Keratinocyte (primary cell): ENCODE measurements at regions not wholly inside any gene's neighbourhood (a gene's known extent, or its start where the extent isn't known, plus 50 kb on each side); places are given as distances from the start of the nearest gene placed in this dataset.

Source experiments
- DNase-seq: peaks from one replicate; pipeline ENCODE4 v3.0.0-alpha.2; 2011; ENCODE audit warnings: low read depth, missing footprints, low spot score
- FAIRE-seq: peaks from 2 replicates; lab custom pipeline; 2011; peaks lifted over from hg19 to GRCh38; lab: Jason Lieb, UNC
- H2AFZ ChIP-seq: 2 replicates; pipeline ENCODE4 v1.6.0; 2012; ENCODE audit warnings: low read length, control low read depth, inconsistent platforms; ENCODE audit not compliant: control insufficient read depth
- H3K27ac ChIP-seq: 2 replicates; pipeline ENCODE4 v1.5.1; 2011; ENCODE audit warnings: low read length; ENCODE audit not compliant: control insufficient read depth, insufficient read depth
- H3K27me3 ChIP-seq: 3 replicates; pipeline ENCODE4 v1.6.0; 2011; ENCODE audit warnings: low read length; ENCODE audit not compliant: control insufficient read depth, insufficient read depth; ENCODE audit errors: extremely low read depth
- H3K36me3 ChIP-seq, 2 experiments: 2 replicates in 1 of 2; 3 replicates in 1 of 2; pipeline ENCODE4 v1.5.1; 2011; ENCODE audit warnings: low read length in 2 of 2, mild to moderate bottlenecking in 1 of 2; ENCODE audit not compliant: control insufficient read depth in 2 of 2, insufficient read depth in 2 of 2; ENCODE audit errors: extremely low read depth in 1 of 2
- H3K4me1 ChIP-seq: 3 replicates; pipeline ENCODE4 v1.5.1; 2011; ENCODE audit warnings: low read length; ENCODE audit not compliant: control insufficient read depth, insufficient read depth; ENCODE audit errors: extremely low read depth
- H3K4me2 ChIP-seq: 3 replicates; pipeline ENCODE4 v1.6.0; 2011; ENCODE audit warnings: low read depth, low read length; ENCODE audit not compliant: control insufficient read depth, insufficient read depth; ENCODE audit errors: extremely low read depth
- H3K4me3 ChIP-seq, 3 experiments: fragments of 200-600 bp in 1 of 3; sonication (generic) in 1 of 3; 2 replicates in 2 of 3; 3 replicates in 1 of 3; pipeline ENCODE4 v1.5.1; 2011 to 2016; ENCODE audit warnings: low read length in 3 of 3, mild to moderate bottlenecking in 3 of 3, control low read depth in 2 of 3, inconsistent platforms in 1 of 3, low read depth in 1 of 3, mixed read lengths in 1 of 3, mixed run types in 1 of 3, moderate library complexity in 1 of 3; ENCODE audit not compliant: control insufficient read depth in 2 of 3, insufficient read depth in 2 of 3; ENCODE audit errors: extremely low read depth in 1 of 3
- H3K79me2 ChIP-seq: 2 replicates; pipeline ENCODE4 v1.6.0; 2012; ENCODE audit warnings: low read length; ENCODE audit not compliant: control insufficient read depth, insufficient read depth
- H3K9ac ChIP-seq: 3 replicates; pipeline ENCODE4 v1.6.0; 2011; ENCODE audit warnings: low read length; ENCODE audit not compliant: control insufficient read depth, insufficient read depth; ENCODE audit errors: extremely low read depth
- H3K9me1 ChIP-seq: 3 replicates; pipeline ENCODE4 v1.6.0; 2011; ENCODE audit warnings: low read length; ENCODE audit not compliant: control insufficient read depth, insufficient read depth; ENCODE audit errors: extremely low read depth
- H3K9me3 ChIP-seq: 2 replicates; pipeline ENCODE4 v1.5.1; 2012; ENCODE audit warnings: low read depth, low read length; ENCODE audit not compliant: control insufficient read depth
- H4K20me1 ChIP-seq: 3 replicates; pipeline ENCODE4 v1.6.0; 2011; ENCODE audit warnings: low read length; ENCODE audit not compliant: control insufficient read depth, insufficient read depth; ENCODE audit errors: extremely low read depth
- CTCF ChIP-seq, 3 experiments: IDR thresholded peaks in 1 of 3; conservative IDR thresholded peaks in 1 of 3; optimal IDR thresholded peaks in 1 of 3; 2 replicates in 2 of 3; 3 replicates in 1 of 3; pipeline versions ENCODE3 to v1.5.1; 2011; ENCODE audit warnings: low read length in 3 of 3, mild to moderate bottlenecking in 3 of 3, moderate library complexity in 2 of 3, control low read depth in 1 of 3, inconsistent platforms in 1 of 3; ENCODE audit not compliant: insufficient read depth in 2 of 3; ENCODE audit errors: extremely low read depth in 1 of 3
- EZH2 ChIP-seq: IDR thresholded peaks from one replicate; pipeline ENCODE4 v1.6.1; 2012; ENCODE audit warnings: inconsistent platforms, mild to moderate bottlenecking, low read length, moderate library complexity
- dilution Hi-C: fragments of 300-500 bp; cut with MboI; formaldehyde crosslinking; loops from one replicate; pipeline ENCODE4 v1.7.0; 2020; ENCODE audit warnings: low sequenced_read_pairs; ENCODE audit not compliant: extremely low pct_ligation_motif_present

GRCh38 chr3:139738697-139739096 is 60.9 kb upstream of the NMNAT3 start:
- TF ChIP-seq EZH2 (no peak), CTCF (optimal IDR thresholded peaks at IDR 0.05 in 1 of 3, IDR thresholded peaks at IDR 0.05 in 1 of 3, conservative IDR thresholded peaks at IDR 0.05 in 1 of 3; ENCODE audit: extremely low read depth in 1 of 3, insufficient read depth in 2 of 3, low read length in 3 of 3) (no peak)
- DNase-seq: no peak
- no peak for FAIRE-seq
- Histone ChIP-seq H3K27me3 (no peaks in the 10 kb centered on the region), H2AFZ (no peak overlapping the region), H3K9ac (no peak overlapping the region), H3K9me1 (no peaks in the 10 kb centered on the region), H3K79me2 (no peaks in the 10 kb centered on the region), H4K20me1 (no peaks in the 10 kb centered on the region), H3K4me2 (no peak overlapping the region), H3K27ac (no peak overlapping the region), H3K4me1 (no peaks in the 10 kb centered on the region), H3K36me3 (no peaks in the 10 kb centered on the region), H3K4me3 (no peak overlapping the region), H3K9me3 (no peaks in the 10 kb centered on the region)
- dilution Hi-C loops: no loop called here

GRCh38 chr3:139737682-139738361 is 60.0 kb upstream of the NMNAT3 start:
- Histone ChIP-seq H3K4me3 (no peak overlapping the region), H3K4me1 (no peaks in the 10 kb centered on the region), H3K9me1 (no peaks in the 10 kb centered on the region), H4K20me1 (no peaks in the 10 kb centered on the region), H3K36me3 (no peaks in the 10 kb centered on the region), H3K27ac (no peak overlapping the region), H3K4me2 (no peak overlapping the region), H3K27me3 (no peaks in the 10 kb centered on the region), H2AFZ (no peak overlapping the region), H3K79me2 (no peaks in the 10 kb centered on the region), H3K9me3 (no peaks in the 10 kb centered on the region), H3K9ac (no peak overlapping the region)
- dilution Hi-C loops: no loop called here
- DNase-seq: no peak
- TF ChIP-seq CTCF (optimal IDR thresholded peaks at IDR 0.05 in 1 of 3, IDR thresholded peaks at IDR 0.05 in 1 of 3, conservative IDR thresholded peaks at IDR 0.05 in 1 of 3; ENCODE audit: extremely low read depth in 1 of 3, insufficient read depth in 2 of 3, low read length in 3 of 3) (no peak), EZH2 (no peak)
- no peak for FAIRE-seq
